Neural crest cell (in vitro differentiated cells): ENCODE measurements at regions not wholly inside any gene's neighbourhood (a gene's known extent, or its start where the extent isn't known, plus 50 kb on each side); places are given as distances from the start of the nearest gene placed in this dataset.

ENCODE experiments used
- DNase-seq: peaks from one replicate; pipeline ENCODE4 v3.0.0; 2021; ENCODE audit warnings: low read depth, mixed read lengths, low spot score
- H3K27ac Mint-ChIP-seq: one replicate; pipeline ENCODE4 v1.8.0; 2021; ENCODE audit warnings: mild to moderate bottlenecking, mixed read lengths; ENCODE audit not compliant: unreplicated experiment
- H3K27me3 Mint-ChIP-seq: 2 replicates; pipeline ENCODE4 v1.8.0; 2021; ENCODE audit warnings: low read depth, mild to moderate bottlenecking, mixed read lengths
- H3K36me3 Mint-ChIP-seq: 2 replicates; pipeline ENCODE4 v1.8.0; 2021; ENCODE audit warnings: low read depth, mild to moderate bottlenecking, mixed read lengths
- H3K4me1 Mint-ChIP-seq: 2 replicates; pipeline ENCODE4 v1.8.0; 2021; ENCODE audit warnings: mixed read lengths
- H3K4me3 Mint-ChIP-seq: one replicate; pipeline ENCODE4 v1.8.0; 2021; ENCODE audit warnings: mild to moderate bottlenecking, mixed read lengths
- H3K9me3 Mint-ChIP-seq: 2 replicates; pipeline ENCODE4 v1.8.0; 2021; ENCODE audit warnings: mixed read lengths
- TF ChIP-seq, protein P1 (sequence below): fragments of 200-600 bp; sonication (generic); conservative IDR thresholded peaks from 2 replicates; pipeline ENCODE4 v1.5.0; 2021; ENCODE audit warnings: antibody characterized with exemption, mild to moderate bottlenecking

- no peaks in the 10 kb centered on the region for H3K27me3 Mint-ChIP-seq
- H3K4me1 Mint-ChIP-seq: peaks cover 5% of the 10 kb centered on the region
- TF ChIP-seq, protein P1, sequence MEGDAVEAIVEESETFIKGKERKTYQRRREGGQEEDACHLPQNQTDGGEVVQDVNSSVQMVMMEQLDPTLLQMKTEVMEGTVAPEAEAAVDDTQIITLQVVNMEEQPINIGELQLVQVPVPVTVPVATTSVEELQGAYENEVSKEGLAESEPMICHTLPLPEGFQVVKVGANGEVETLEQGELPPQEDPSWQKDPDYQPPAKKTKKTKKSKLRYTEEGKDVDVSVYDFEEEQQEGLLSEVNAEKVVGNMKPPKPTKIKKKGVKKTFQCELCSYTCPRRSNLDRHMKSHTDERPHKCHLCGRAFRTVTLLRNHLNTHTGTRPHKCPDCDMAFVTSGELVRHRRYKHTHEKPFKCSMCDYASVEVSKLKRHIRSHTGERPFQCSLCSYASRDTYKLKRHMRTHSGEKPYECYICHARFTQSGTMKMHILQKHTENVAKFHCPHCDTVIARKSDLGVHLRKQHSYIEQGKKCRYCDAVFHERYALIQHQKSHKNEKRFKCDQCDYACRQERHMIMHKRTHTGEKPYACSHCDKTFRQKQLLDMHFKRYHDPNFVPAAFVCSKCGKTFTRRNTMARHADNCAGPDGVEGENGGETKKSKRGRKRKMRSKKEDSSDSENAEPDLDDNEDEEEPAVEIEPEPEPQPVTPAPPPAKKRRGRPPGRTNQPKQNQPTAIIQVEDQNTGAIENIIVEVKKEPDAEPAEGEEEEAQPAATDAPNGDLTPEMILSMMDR: no peak
- no peak for DNase-seq
- no peaks in the 10 kb centered on the region for H3K36me3 Mint-ChIP-seq
- no peak overlapping the region for H3K4me3 Mint-ChIP-seq
- no peaks in the 10 kb centered on the region for H3K9me3 Mint-ChIP-seq
- H3K27ac Mint-ChIP-seq: no peak overlapping the region
Observed at GRCh38 chr2:19425419-19425818, 67.0 kb upstream of the OSR1 start.

- no peaks in the 10 kb centered on the region for H3K36me3 Mint-ChIP-seq
- H3K4me3 Mint-ChIP-seq: no peak overlapping the region
- H3K27ac Mint-ChIP-seq: no peak overlapping the region
- H3K4me1 Mint-ChIP-seq: no peaks in the 10 kb centered on the region
- H3K9me3 Mint-ChIP-seq: no peaks in the 10 kb centered on the region
- no peak for DNase-seq
- TF ChIP-seq, protein P1: no peak
- H3K27me3 Mint-ChIP-seq: no peaks in the 10 kb centered on the region
Observed at GRCh38 chr2:19419211-19419880, 60.9 kb upstream of the OSR1 start.

DNA sequence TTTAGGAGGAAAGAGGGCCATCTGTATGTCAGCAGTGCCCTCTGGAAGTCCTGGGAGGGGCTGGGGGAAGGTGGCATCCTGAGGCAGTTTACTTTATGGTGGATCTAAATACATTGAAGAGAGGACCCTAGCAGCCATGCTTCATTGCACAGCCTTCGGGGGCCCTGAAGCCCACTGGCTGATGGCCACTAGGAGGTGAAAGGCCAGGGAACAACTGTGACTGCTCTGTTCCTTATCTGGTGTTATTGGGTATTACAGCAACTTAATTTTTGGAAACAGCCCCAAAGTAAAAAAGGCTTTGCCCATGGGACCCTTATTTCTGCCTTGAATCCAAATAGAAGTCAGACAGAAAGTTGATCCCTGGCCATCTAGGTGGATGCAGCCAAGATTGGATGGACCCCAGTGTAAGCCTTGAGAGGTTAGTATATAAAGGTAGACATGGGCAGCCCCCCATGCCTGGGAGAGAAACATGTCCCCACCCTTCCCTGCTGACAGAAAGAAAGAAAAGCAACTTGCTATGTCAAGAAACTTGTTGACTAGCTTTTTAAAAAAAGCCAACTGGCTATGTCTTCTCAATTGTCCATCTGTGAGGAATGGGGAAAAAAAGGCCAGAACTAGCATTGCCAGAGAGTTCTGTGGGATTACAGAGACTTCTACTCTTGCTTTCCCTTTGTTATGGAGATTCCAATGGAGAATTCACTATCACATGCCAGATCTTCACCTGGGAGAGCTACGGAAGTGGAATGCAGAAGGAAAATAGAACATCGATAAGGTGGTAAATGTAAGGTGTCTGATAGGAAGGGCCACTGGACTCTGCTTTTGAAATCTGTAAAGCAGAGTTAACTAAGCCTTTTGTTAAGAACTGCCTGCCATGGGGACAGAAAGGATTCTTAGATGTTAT lies 58.6 kb upstream of the OSR1 start:
- no peak overlapping the region for H3K27ac Mint-ChIP-seq
- no peaks in the 10 kb centered on the region for H3K36me3 Mint-ChIP-seq
- H3K4me3 Mint-ChIP-seq: no peak overlapping the region
- TF ChIP-seq, protein P1: no peak
- H3K9me3 Mint-ChIP-seq: no peaks in the 10 kb centered on the region
- H3K27me3 Mint-ChIP-seq: no peaks in the 10 kb centered on the region
- H3K4me1 Mint-ChIP-seq: no peaks in the 10 kb centered on the region
- no peak for DNase-seq

GRCh38 chr2:19416083-19416482 lies 57.7 kb upstream of the OSR1 start:
- Mint-ChIP-seq H3K27ac (no peak overlapping the region), H3K36me3 (no peaks in the 10 kb centered on the region), H3K9me3 (no peaks in the 10 kb centered on the region), H3K4me1 (no peaks in the 10 kb centered on the region), H3K4me3 (no peak overlapping the region), H3K27me3 (no peaks in the 10 kb centered on the region)
- no peak for DNase-seq
- TF ChIP-seq, protein P1: no peak

DNA sequence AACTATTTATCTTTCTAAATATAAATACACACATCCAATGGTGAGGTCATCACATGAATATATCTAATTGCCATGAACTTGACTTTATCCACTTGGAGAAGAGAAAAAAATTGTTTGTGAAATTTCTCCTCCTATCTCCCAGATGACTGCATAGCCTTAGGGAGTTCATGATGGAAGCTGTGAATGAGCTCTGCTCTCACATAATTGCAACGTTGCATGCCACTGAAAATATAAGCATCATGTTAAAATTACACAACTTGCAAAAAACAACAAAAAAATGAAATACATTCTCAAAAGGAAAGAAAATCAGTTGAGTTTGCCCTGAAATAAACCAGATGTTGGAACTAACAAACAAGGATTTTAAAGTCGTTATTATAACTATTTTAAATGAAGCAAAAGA lies 50.6 kb upstream of the OSR1 start:
- DNase-seq: no peak
- no peak overlapping the region for H3K27ac Mint-ChIP-seq
- H3K36me3 Mint-ChIP-seq: no peaks in the 10 kb centered on the region
- no peak overlapping the region for H3K4me3 Mint-ChIP-seq
- H3K9me3 Mint-ChIP-seq: no peaks in the 10 kb centered on the region
- H3K4me1 Mint-ChIP-seq: peaks cover 4% of the 10 kb centered on the region
- TF ChIP-seq, protein P1: no peak
- H3K27me3 Mint-ChIP-seq: no peaks in the 10 kb centered on the region
